RWPE2 (cell line): ENCODE measurements at regions not wholly inside any gene's neighbourhood (a gene's known extent, or its start where the extent isn't known, plus 50 kb on each side); places are given as distances from the start of the nearest gene placed in this dataset.
"Not testable (repeated sequence)": the region's sequence is repeated elsewhere in the genome, so short reads cannot be mapped to it uniquely, and the experiment has no call there.

Source experiments
- ATAC-seq: fragments of 200-7000 bp; cut with Tn5 transposase; 3 replicates; pipeline ENCODE4 v1.9.1; 2021; ENCODE audit warnings: low read depth
- DNase-seq: peaks from one replicate; pipeline ENCODE4 v3.0.0-alpha.2; 2020; ENCODE audit warnings: low spot score
- H3K27ac ChIP-seq: fragments of 450-650 bp; 2 replicates; pipeline ENCODE4 v1.5.1; 2017; ENCODE audit warnings: mild to moderate bottlenecking; ENCODE audit not compliant: poor library complexity, severe bottlenecking
- H3K27me3 ChIP-seq: fragments of 250-450 bp; sonication (Bioruptor Pico); 2 replicates; pipeline ENCODE4 v1.5.1; 2021; ENCODE audit warnings: mild to moderate bottlenecking, moderate library complexity; ENCODE audit not compliant: insufficient read depth, poor library complexity, severe bottlenecking
- H3K36me3 ChIP-seq: fragments of 250-450 bp; sonication (Bioruptor Pico); 2 replicates; pipeline ENCODE4 v1.5.1; 2020; ENCODE audit warnings: low read depth, mild to moderate bottlenecking, moderate library complexity
- H3K4me1 ChIP-seq: fragments of 250-450 bp; sonication (Bioruptor Pico); 2 replicates; pipeline ENCODE4 v1.5.1; 2021; ENCODE audit warnings: mild to moderate bottlenecking, moderate library complexity; ENCODE audit not compliant: insufficient read depth, poor library complexity, severe bottlenecking
- H3K4me3 ChIP-seq: fragments of 250-450 bp; sonication (Bioruptor Pico); 2 replicates; pipeline ENCODE4 v1.5.1; 2021; ENCODE audit warnings: mild to moderate bottlenecking, moderate library complexity; ENCODE audit not compliant: severe bottlenecking
- H3K9me3 ChIP-seq: fragments of 250-450 bp; sonication (Bioruptor Pico); 2 replicates; pipeline ENCODE4 v1.5.1; 2021; ENCODE audit warnings: mild to moderate bottlenecking, moderate library complexity; ENCODE audit not compliant: severe bottlenecking
- CTCF ChIP-seq: fragments of 450-650 bp; IDR thresholded peaks from one replicate; pipeline ENCODE4 v1.5.1; 2017; ENCODE audit warnings: mild to moderate bottlenecking, moderate library complexity; ENCODE audit not compliant: poor library complexity, severe bottlenecking

GRCh38 chrX:40373641-40374040, 207.1 kb upstream of the ATP6AP2 start:
- no peak overlapping the region for H3K27ac ChIP-seq
- DNase-seq: no peak
- H3K27me3 ChIP-seq: no peaks in the 10 kb centered on the region
- no peaks in the 10 kb centered on the region for H3K4me1 ChIP-seq
- no peak for ATAC-seq
- no peaks in the 10 kb centered on the region for H3K9me3 ChIP-seq
- H3K4me3 ChIP-seq: no peak overlapping the region
- no peaks in the 10 kb centered on the region for H3K36me3 ChIP-seq
- TF ChIP-seq CTCF: no peak

- Histone ChIP-seq H3K36me3 (no peaks in the 10 kb centered on the region), H3K27ac (no peak overlapping the region), H3K4me3 (no peak overlapping the region), H3K27me3 (no peaks in the 10 kb centered on the region), H3K4me1 (no peaks in the 10 kb centered on the region), H3K9me3 (no peaks in the 10 kb centered on the region)
- DNase-seq (no peak), ATAC-seq (no peak)
- TF ChIP-seq CTCF: no peak
Observed at GRCh38 chrX:40373025-40373424, 207.7 kb upstream of the ATP6AP2 start.

GRCh38 chrX:40371376-40371775, 209.4 kb upstream of the ATP6AP2 start:
- Histone ChIP-seq H3K4me3 (no peak overlapping the region), H3K36me3 (no peaks in the 10 kb centered on the region), H3K9me3 (no peaks in the 10 kb centered on the region), H3K27ac (no peak overlapping the region), H3K27me3 (no peaks in the 10 kb centered on the region), H3K4me1 (no peaks in the 10 kb centered on the region)
- TF ChIP-seq CTCF: no peak
- no peak for DNase-seq
- no peak for ATAC-seq

GRCh38 chrX:40368611-40369061, 212.1 kb upstream of the ATP6AP2 start:
- no peak overlapping the region for H3K27ac ChIP-seq
- H3K4me3 ChIP-seq: no peak overlapping the region
- no peaks in the 10 kb centered on the region for H3K9me3 ChIP-seq
- no peak for TF ChIP-seq CTCF
- no peaks in the 10 kb centered on the region for H3K36me3 ChIP-seq
- no peaks in the 10 kb centered on the region for H3K4me1 ChIP-seq
- ATAC-seq: no peak
- H3K27me3 ChIP-seq: no peaks in the 10 kb centered on the region
- no peak for DNase-seq

- Histone ChIP-seq H3K27me3 (no peaks in the 10 kb centered on the region), H3K27ac (no peak overlapping the region), H3K36me3 (no peaks in the 10 kb centered on the region), H3K9me3 (no peaks in the 10 kb centered on the region), H3K4me1 (no peaks in the 10 kb centered on the region), H3K4me3 (no peak overlapping the region)
- DNase-seq (no peak), ATAC-seq (no peak)
- TF ChIP-seq CTCF: no peak
Observed at GRCh38 chrX:40366661-40367060, 214.1 kb upstream of the ATP6AP2 start.

- ATAC-seq, H3K27me3 ChIP-seq, H3K4me3 ChIP-seq, DNase-seq, H3K27ac ChIP-seq, H3K36me3 ChIP-seq, H3K4me1 ChIP-seq, H3K9me3 ChIP-seq: not testable (repeated sequence)
Observed at GRCh38 chrX:40362291-40362690, 218.5 kb upstream of the ATP6AP2 start.
